H1 (cell line): ENCODE measurements at regions not wholly inside any gene's neighbourhood (a gene's known extent, or its start where the extent isn't known, plus 50 kb on each side); places are given as distances from the start of the nearest gene placed in this dataset.

Experiments used
- TF ChIP-seq, protein P1 (sequence below): fragments of 300-600 bp; sonication (generic); IDR thresholded peaks from 2 replicates; pipeline ENCODE4 v1.7.1; 2012; ENCODE audit warnings: low read length, moderate library complexity, mild to moderate bottlenecking, inconsistent platforms; ENCODE audit not compliant: insufficient replicate concordance
- TF ChIP-seq, protein P2 (sequence below): IDR thresholded peaks from 2 replicates; pipeline ENCODE4 v1.6.1; 2012; ENCODE audit warnings: low read length, inconsistent platforms

GRCh38 chr14:101239065-101239464 lies 322.2 kb upstream of the DIO3 start (continued):
- TF ChIP-seq, protein P1, sequence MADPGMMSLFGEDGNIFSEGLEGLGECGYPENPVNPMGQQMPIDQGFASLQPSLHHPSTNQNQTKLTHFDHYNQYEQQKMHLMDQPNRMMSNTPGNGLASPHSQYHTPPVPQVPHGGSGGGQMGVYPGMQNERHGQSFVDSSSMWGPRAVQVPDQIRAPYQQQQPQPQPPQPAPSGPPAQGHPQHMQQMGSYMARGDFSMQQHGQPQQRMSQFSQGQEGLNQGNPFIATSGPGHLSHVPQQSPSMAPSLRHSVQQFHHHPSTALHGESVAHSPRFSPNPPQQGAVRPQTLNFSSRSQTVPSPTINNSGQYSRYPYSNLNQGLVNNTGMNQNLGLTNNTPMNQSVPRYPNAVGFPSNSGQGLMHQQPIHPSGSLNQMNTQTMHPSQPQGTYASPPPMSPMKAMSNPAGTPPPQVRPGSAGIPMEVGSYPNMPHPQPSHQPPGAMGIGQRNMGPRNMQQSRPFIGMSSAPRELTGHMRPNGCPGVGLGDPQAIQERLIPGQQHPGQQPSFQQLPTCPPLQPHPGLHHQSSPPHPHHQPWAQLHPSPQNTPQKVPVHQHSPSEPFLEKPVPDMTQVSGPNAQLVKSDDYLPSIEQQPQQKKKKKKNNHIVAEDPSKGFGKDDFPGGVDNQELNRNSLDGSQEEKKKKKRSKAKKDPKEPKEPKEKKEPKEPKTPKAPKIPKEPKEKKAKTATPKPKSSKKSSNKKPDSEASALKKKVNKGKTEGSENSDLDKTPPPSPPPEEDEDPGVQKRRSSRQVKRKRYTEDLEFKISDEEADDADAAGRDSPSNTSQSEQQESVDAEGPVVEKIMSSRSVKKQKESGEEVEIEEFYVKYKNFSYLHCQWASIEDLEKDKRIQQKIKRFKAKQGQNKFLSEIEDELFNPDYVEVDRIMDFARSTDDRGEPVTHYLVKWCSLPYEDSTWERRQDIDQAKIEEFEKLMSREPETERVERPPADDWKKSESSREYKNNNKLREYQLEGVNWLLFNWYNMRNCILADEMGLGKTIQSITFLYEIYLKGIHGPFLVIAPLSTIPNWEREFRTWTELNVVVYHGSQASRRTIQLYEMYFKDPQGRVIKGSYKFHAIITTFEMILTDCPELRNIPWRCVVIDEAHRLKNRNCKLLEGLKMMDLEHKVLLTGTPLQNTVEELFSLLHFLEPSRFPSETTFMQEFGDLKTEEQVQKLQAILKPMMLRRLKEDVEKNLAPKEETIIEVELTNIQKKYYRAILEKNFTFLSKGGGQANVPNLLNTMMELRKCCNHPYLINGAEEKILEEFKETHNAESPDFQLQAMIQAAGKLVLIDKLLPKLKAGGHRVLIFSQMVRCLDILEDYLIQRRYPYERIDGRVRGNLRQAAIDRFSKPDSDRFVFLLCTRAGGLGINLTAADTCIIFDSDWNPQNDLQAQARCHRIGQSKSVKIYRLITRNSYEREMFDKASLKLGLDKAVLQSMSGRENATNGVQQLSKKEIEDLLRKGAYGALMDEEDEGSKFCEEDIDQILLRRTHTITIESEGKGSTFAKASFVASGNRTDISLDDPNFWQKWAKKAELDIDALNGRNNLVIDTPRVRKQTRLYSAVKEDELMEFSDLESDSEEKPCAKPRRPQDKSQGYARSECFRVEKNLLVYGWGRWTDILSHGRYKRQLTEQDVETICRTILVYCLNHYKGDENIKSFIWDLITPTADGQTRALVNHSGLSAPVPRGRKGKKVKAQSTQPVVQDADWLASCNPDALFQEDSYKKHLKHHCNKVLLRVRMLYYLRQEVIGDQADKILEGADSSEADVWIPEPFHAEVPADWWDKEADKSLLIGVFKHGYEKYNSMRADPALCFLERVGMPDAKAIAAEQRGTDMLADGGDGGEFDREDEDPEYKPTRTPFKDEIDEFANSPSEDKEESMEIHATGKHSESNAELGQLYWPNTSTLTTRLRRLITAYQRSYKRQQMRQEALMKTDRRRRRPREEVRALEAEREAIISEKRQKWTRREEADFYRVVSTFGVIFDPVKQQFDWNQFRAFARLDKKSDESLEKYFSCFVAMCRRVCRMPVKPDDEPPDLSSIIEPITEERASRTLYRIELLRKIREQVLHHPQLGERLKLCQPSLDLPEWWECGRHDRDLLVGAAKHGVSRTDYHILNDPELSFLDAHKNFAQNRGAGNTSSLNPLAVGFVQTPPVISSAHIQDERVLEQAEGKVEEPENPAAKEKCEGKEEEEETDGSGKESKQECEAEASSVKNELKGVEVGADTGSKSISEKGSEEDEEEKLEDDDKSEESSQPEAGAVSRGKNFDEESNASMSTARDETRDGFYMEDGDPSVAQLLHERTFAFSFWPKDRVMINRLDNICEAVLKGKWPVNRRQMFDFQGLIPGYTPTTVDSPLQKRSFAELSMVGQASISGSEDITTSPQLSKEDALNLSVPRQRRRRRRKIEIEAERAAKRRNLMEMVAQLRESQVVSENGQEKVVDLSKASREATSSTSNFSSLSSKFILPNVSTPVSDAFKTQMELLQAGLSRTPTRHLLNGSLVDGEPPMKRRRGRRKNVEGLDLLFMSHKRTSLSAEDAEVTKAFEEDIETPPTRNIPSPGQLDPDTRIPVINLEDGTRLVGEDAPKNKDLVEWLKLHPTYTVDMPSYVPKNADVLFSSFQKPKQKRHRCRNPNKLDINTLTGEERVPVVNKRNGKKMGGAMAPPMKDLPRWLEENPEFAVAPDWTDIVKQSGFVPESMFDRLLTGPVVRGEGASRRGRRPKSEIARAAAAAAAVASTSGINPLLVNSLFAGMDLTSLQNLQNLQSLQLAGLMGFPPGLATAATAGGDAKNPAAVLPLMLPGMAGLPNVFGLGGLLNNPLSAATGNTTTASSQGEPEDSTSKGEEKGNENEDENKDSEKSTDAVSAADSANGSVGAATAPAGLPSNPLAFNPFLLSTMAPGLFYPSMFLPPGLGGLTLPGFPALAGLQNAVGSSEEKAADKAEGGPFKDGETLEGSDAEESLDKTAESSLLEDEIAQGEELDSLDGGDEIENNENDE: no peak
- TF ChIP-seq, protein P2, sequence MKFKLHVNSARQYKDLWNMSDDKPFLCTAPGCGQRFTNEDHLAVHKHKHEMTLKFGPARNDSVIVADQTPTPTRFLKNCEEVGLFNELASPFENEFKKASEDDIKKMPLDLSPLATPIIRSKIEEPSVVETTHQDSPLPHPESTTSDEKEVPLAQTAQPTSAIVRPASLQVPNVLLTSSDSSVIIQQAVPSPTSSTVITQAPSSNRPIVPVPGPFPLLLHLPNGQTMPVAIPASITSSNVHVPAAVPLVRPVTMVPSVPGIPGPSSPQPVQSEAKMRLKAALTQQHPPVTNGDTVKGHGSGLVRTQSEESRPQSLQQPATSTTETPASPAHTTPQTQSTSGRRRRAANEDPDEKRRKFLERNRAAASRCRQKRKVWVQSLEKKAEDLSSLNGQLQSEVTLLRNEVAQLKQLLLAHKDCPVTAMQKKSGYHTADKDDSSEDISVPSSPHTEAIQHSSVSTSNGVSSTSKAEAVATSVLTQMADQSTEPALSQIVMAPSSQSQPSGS: no peak
